ENCODE measurements at regions not wholly inside any gene's neighbourhood (a gene's known extent, or its start where the extent isn't known, plus 50 kb on each side); places are given as distances from the start of the nearest gene placed in this dataset.

DNA sequence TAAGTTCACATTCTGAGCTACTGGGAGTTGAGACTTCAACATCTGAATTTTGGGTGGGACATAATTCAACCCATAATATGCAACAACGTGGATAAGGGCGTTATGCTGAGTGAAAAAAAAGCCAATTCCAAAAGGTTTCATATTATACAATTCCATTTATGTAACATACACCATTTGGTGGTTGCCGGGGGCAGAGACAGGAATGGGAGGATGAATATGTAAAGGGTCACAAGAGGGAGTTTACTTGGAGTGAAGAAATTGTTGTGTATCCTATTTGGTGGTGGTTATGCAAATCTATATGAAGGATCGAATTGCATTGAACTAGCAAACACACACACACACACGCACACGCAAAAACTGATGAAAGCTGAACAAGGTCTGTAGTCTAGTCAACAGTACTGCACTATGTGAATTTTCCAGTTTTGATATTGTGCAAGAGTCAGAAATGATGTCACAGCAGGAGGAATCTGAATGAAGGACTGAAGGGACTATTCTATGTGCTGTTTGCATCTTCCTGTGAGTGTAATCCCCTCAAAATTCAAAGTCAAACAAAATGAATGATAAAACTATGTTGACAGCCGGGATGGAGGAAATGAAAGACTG is 249.2 kb upstream of the HABP2 start:
- peak; percentile 18 to 26 for DNase-seq (ENCODE audit: low read depth in 2 of 2)
- TF ChIP-seq, protein P1, sequence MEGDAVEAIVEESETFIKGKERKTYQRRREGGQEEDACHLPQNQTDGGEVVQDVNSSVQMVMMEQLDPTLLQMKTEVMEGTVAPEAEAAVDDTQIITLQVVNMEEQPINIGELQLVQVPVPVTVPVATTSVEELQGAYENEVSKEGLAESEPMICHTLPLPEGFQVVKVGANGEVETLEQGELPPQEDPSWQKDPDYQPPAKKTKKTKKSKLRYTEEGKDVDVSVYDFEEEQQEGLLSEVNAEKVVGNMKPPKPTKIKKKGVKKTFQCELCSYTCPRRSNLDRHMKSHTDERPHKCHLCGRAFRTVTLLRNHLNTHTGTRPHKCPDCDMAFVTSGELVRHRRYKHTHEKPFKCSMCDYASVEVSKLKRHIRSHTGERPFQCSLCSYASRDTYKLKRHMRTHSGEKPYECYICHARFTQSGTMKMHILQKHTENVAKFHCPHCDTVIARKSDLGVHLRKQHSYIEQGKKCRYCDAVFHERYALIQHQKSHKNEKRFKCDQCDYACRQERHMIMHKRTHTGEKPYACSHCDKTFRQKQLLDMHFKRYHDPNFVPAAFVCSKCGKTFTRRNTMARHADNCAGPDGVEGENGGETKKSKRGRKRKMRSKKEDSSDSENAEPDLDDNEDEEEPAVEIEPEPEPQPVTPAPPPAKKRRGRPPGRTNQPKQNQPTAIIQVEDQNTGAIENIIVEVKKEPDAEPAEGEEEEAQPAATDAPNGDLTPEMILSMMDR (IDR thresholded peaks at IDR 0.05; ENCODE audit: low read depth, low read length): no peak

GRCh38 chr10:113304726-113305125 is 248.1 kb upstream of the HABP2 start:
- DNase-seq (ENCODE audit: low read depth in 2 of 2): no peak
- H3K4me3 ChIP-seq (replicated peaks in 1 of 2; ENCODE audit: low read depth in 2 of 2, low read length in 2 of 2): no peak overlapping the region
- TF ChIP-seq, protein P1 (IDR thresholded peaks at IDR 0.05; ENCODE audit: low read depth, low read length): no peak

More for the DNA sequence above, 249.2 kb upstream of the HABP2 start:
- H3K4me3 ChIP-seq (replicated peaks in 1 of 2; ENCODE audit: low read depth in 2 of 2, low read length in 2 of 2): no peak overlapping the region

GRCh38 chr10:113305871-113306270 is 247.0 kb upstream of the HABP2 start:
- TF ChIP-seq, protein P1 (IDR thresholded peaks at IDR 0.05; ENCODE audit: low read depth, low read length): no peak
- peak; percentile 60 to 62 for DNase-seq (ENCODE audit: low read depth in 2 of 2)
- H3K4me3 ChIP-seq (replicated peaks in 1 of 2; ENCODE audit: low read depth in 2 of 2, low read length in 2 of 2): no peak overlapping the region

DNA sequence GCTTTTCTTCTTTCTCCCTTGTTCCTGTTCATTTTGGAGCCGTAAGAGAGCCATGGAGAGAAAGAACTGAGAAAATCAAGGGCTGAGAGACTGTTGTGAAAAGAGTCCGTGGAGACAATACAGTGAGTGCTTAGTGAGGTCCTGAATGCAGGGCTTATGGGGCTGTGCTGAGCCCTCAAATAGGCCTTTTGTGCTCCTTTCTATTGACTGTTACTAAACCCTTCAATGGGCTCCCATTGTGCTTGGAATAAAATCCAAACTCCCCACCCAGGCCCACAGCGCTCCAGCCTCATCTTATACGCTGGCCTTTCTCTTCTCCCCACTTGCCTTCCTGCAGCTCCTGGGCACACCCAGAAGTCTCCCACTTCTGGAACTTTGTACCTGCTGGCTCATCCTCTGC is 243.1 kb upstream of the HABP2 start:
- TF ChIP-seq, protein P1 (IDR thresholded peaks at IDR 0.05; ENCODE audit: low read depth, low read length): no peak
- no peak for DNase-seq (ENCODE audit: low read depth in 2 of 2)

DNA sequence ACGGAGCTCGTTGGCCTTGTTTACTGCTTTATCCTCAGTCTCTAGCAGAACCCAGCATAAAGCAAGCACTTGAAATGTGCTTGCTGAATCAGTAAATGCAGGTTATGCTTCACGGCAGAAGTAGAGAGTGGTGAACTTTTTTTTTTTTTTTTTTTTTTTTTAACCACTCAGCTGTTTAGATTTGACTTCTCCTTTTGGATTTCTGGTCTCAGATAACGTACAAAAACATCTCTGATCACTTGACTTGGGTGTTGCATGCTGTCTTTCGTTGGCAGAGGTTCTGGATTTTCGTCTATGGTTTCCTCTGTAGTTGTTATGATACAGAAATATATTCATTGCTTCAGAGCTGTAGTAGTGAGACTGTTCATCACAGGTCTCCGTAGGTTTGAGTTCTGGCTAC is 242.5 kb upstream of the HABP2 start:
- no peak for DNase-seq (ENCODE audit: low read depth in 2 of 2)
- TF ChIP-seq, protein P1 (IDR thresholded peaks at IDR 0.05; ENCODE audit: low read depth, low read length): no peak
- no peak overlapping the region for H3K4me3 ChIP-seq (replicated peaks in 1 of 2; ENCODE audit: low read depth in 2 of 2, low read length in 2 of 2)

More for the DNA sequence above, 243.1 kb upstream of the HABP2 start:
- no peak overlapping the region for H3K4me3 ChIP-seq (replicated peaks in 1 of 2; ENCODE audit: low read depth in 2 of 2, low read length in 2 of 2)

- no peak overlapping the region for H3K4me3 ChIP-seq (replicated peaks in 1 of 2; ENCODE audit: low read depth in 2 of 2, low read length in 2 of 2)
- TF ChIP-seq, protein P1 (IDR thresholded peaks at IDR 0.05; ENCODE audit: low read depth, low read length): no peak
- no peak for DNase-seq (ENCODE audit: low read depth in 2 of 2)
These were observed 239.7 kb upstream of the HABP2 start for GRCh38 chr10:113313048-113313602.

Measured in cardiac fibroblast (primary cell).